ENCODE measurements at regions not wholly inside any gene's neighbourhood (a gene's known extent, or its start where the extent isn't known, plus 50 kb on each side); places are given as distances from the start of the nearest gene placed in this dataset.

GRCh38 chr16:87195161-87195560 lies 122.0 kb downstream of the C16orf95 start:
- DNase-seq (ENCODE audit: low read depth in 6 of 9, low spot score in 9 of 9), result no peak
- Histone ChIP-seq H3K9me3 (ENCODE audit: control insufficient read depth in 2 of 2, insufficient read depth in 1 of 2, low read length in 1 of 2) (no peaks in the 10 kb centered on the region), H3K4me3 (ENCODE audit: low read length in 2 of 2) (no peak overlapping the region), H3K4me1 (ENCODE audit: control insufficient read depth in 2 of 2, insufficient read depth in 2 of 2, low read length in 2 of 2) (no peaks in the 10 kb centered on the region), H3K27me3 (ENCODE audit: control insufficient read depth in 2 of 2, insufficient read depth in 1 of 2, low read length in 1 of 2) (no peaks in the 10 kb centered on the region), H3K27ac (ENCODE audit: low read depth in 1 of 2, low read length in 1 of 2) (no peak overlapping the region), H3K36me3 (ENCODE audit: control insufficient read depth in 2 of 2, insufficient read depth in 2 of 2, low read length in 1 of 2) (no peaks in the 10 kb centered on the region)
- 84% methylated on average over 6 of the region's 6 CpGs for WGBS

GRCh38 chr16:87196231-87196630 lies 121.0 kb downstream of the C16orf95 start:
- 92% methylated on average over 11 of the region's 11 CpGs for WGBS
- Histone ChIP-seq H3K27me3 (ENCODE audit: control insufficient read depth in 2 of 2, insufficient read depth in 1 of 2, low read length in 1 of 2) (no peaks in the 10 kb centered on the region), H3K4me3 (ENCODE audit: low read length in 2 of 2) (no peak overlapping the region), H3K9me3 (ENCODE audit: control insufficient read depth in 2 of 2, insufficient read depth in 1 of 2, low read length in 1 of 2) (no peaks in the 10 kb centered on the region), H3K27ac (ENCODE audit: low read depth in 1 of 2, low read length in 1 of 2) (no peak overlapping the region), H3K36me3 (ENCODE audit: control insufficient read depth in 2 of 2, insufficient read depth in 2 of 2, low read length in 1 of 2) (no peaks in the 10 kb centered on the region), H3K4me1 (ENCODE audit: control insufficient read depth in 2 of 2, insufficient read depth in 2 of 2, low read length in 2 of 2) (no peaks in the 10 kb centered on the region)
- no peak for DNase-seq (ENCODE audit: low read depth in 6 of 9, low spot score in 9 of 9)

- 24% methylated on average over 2 of the region's 2 CpGs for WGBS
- H3K36me3 ChIP-seq (ENCODE audit: control insufficient read depth in 2 of 2, insufficient read depth in 2 of 2, low read length in 1 of 2), result no peaks in the 10 kb centered on the region
- no peak overlapping the region for H3K4me3 ChIP-seq (ENCODE audit: low read length in 2 of 2)
- no peaks in the 10 kb centered on the region for H3K4me1 ChIP-seq (ENCODE audit: control insufficient read depth in 2 of 2, insufficient read depth in 2 of 2, low read length in 2 of 2)
- no peak overlapping the region for H3K27ac ChIP-seq (ENCODE audit: low read depth in 1 of 2, low read length in 1 of 2)
- H3K27me3 ChIP-seq (ENCODE audit: control insufficient read depth in 2 of 2, insufficient read depth in 1 of 2, low read length in 1 of 2), result no peaks in the 10 kb centered on the region
- H3K9me3 ChIP-seq (ENCODE audit: control insufficient read depth in 2 of 2, insufficient read depth in 1 of 2, low read length in 1 of 2), result no peaks in the 10 kb centered on the region
- no peak for DNase-seq (ENCODE audit: low read depth in 6 of 9, low spot score in 9 of 9)
These were observed 120.5 kb downstream of the C16orf95 start for GRCh38 chr16:87196661-87197060.

GRCh38 chr16:87198328-87198832 lies 118.8 kb downstream of the C16orf95 start:
- H3K4me3 ChIP-seq (ENCODE audit: low read length in 2 of 2), result no peak overlapping the region
- H3K36me3 ChIP-seq (ENCODE audit: control insufficient read depth in 2 of 2, insufficient read depth in 2 of 2, low read length in 1 of 2), result no peaks in the 10 kb centered on the region
- no peak overlapping the region for H3K27ac ChIP-seq (ENCODE audit: low read depth in 1 of 2, low read length in 1 of 2)
- 89% methylated on average over 8 of the region's 8 CpGs for WGBS
- H3K9me3 ChIP-seq (ENCODE audit: control insufficient read depth in 2 of 2, insufficient read depth in 1 of 2, low read length in 1 of 2), result no peaks in the 10 kb centered on the region
- DNase-seq (ENCODE audit: low read depth in 6 of 9, low spot score in 9 of 9), result no peak
- H3K4me1 ChIP-seq (ENCODE audit: control insufficient read depth in 2 of 2, insufficient read depth in 2 of 2, low read length in 2 of 2), result peaks cover 0 to 2% of the 10 kb centered on the region in 2 donors
- no peaks in the 10 kb centered on the region for H3K27me3 ChIP-seq (ENCODE audit: control insufficient read depth in 2 of 2, insufficient read depth in 1 of 2, low read length in 1 of 2)

- Histone ChIP-seq H3K4me1 (ENCODE audit: control insufficient read depth in 2 of 2, insufficient read depth in 2 of 2, low read length in 2 of 2) (peaks cover 0 to 2% of the 10 kb centered on the region in 2 donors), H3K27me3 (ENCODE audit: control insufficient read depth in 2 of 2, insufficient read depth in 1 of 2, low read length in 1 of 2) (no peaks in the 10 kb centered on the region), H3K9me3 (ENCODE audit: control insufficient read depth in 2 of 2, insufficient read depth in 1 of 2, low read length in 1 of 2) (no peaks in the 10 kb centered on the region), H3K4me3 (ENCODE audit: low read length in 2 of 2) (no peak overlapping the region), H3K36me3 (ENCODE audit: control insufficient read depth in 2 of 2, insufficient read depth in 2 of 2, low read length in 1 of 2) (no peaks in the 10 kb centered on the region), H3K27ac (ENCODE audit: low read depth in 1 of 2, low read length in 1 of 2) (no peak overlapping the region)
- no peak for DNase-seq (ENCODE audit: low read depth in 6 of 9, low spot score in 9 of 9)
- 93% methylated on average over 8 of the region's 8 CpGs for WGBS
These were observed 118.3 kb downstream of the C16orf95 start for GRCh38 chr16:87198881-87199280.

- Histone ChIP-seq H3K4me1 (ENCODE audit: control insufficient read depth in 2 of 2, insufficient read depth in 2 of 2, low read length in 2 of 2) (peaks cover 0 to 2% of the 10 kb centered on the region in 2 donors), H3K27me3 (ENCODE audit: control insufficient read depth in 2 of 2, insufficient read depth in 1 of 2, low read length in 1 of 2) (no peaks in the 10 kb centered on the region), H3K4me3 (ENCODE audit: low read length in 2 of 2) (no peak overlapping the region), H3K36me3 (ENCODE audit: control insufficient read depth in 2 of 2, insufficient read depth in 2 of 2, low read length in 1 of 2) (no peaks in the 10 kb centered on the region), H3K27ac (ENCODE audit: low read depth in 1 of 2, low read length in 1 of 2) (no peak overlapping the region), H3K9me3 (ENCODE audit: control insufficient read depth in 2 of 2, insufficient read depth in 1 of 2, low read length in 1 of 2) (no peaks in the 10 kb centered on the region)
- no peak for DNase-seq (ENCODE audit: low read depth in 6 of 9, low spot score in 9 of 9)
- 68% methylated on average over 3 of the region's 3 CpGs for WGBS
These were observed 117.8 kb downstream of the C16orf95 start for GRCh38 chr16:87199379-87199778.

- Histone ChIP-seq H3K27ac (ENCODE audit: low read depth in 1 of 2, low read length in 1 of 2) (no peak overlapping the region), H3K9me3 (ENCODE audit: control insufficient read depth in 2 of 2, insufficient read depth in 1 of 2, low read length in 1 of 2) (no peaks in the 10 kb centered on the region), H3K4me1 (ENCODE audit: control insufficient read depth in 2 of 2, insufficient read depth in 2 of 2, low read length in 2 of 2) (peaks cover 0 to 2% of the 10 kb centered on the region in 2 donors), H3K36me3 (ENCODE audit: control insufficient read depth in 2 of 2, insufficient read depth in 2 of 2, low read length in 1 of 2) (no peaks in the 10 kb centered on the region), H3K4me3 (ENCODE audit: low read length in 2 of 2) (no peak overlapping the region), H3K27me3 (ENCODE audit: control insufficient read depth in 2 of 2, insufficient read depth in 1 of 2, low read length in 1 of 2) (no peaks in the 10 kb centered on the region)
- no peak for DNase-seq (ENCODE audit: low read depth in 6 of 9, low spot score in 9 of 9)
- 90% methylated on average over 7 of the region's 7 CpGs for whole genome bisulfite sequencing
These were observed 117.3 kb downstream of the C16orf95 start for GRCh38 chr16:87199901-87200300.

- Histone ChIP-seq H3K27ac (ENCODE audit: low read depth in 1 of 2, low read length in 1 of 2) (no peak overlapping the region), H3K27me3 (ENCODE audit: control insufficient read depth in 2 of 2, insufficient read depth in 1 of 2, low read length in 1 of 2) (no peaks in the 10 kb centered on the region), H3K36me3 (ENCODE audit: control insufficient read depth in 2 of 2, insufficient read depth in 2 of 2, low read length in 1 of 2) (no peaks in the 10 kb centered on the region), H3K4me1 (ENCODE audit: control insufficient read depth in 2 of 2, insufficient read depth in 2 of 2, low read length in 2 of 2) (peaks cover 0 to 2% of the 10 kb centered on the region in 2 donors), H3K9me3 (ENCODE audit: control insufficient read depth in 2 of 2, insufficient read depth in 1 of 2, low read length in 1 of 2) (no peaks in the 10 kb centered on the region), H3K4me3 (ENCODE audit: low read length in 2 of 2) (no peak overlapping the region)
- no peak for DNase-seq (ENCODE audit: low read depth in 6 of 9, low spot score in 9 of 9)
- WGBS, result 91% methylated on average over 3 of the region's 3 CpGs
These were observed 116.6 kb downstream of the C16orf95 start for GRCh38 chr16:87200637-87201036.

- WGBS, result 85% methylated on average over 5 of the region's 5 CpGs
- Histone ChIP-seq H3K36me3 (ENCODE audit: control insufficient read depth in 2 of 2, insufficient read depth in 2 of 2, low read length in 1 of 2) (no peaks in the 10 kb centered on the region), H3K27me3 (ENCODE audit: control insufficient read depth in 2 of 2, insufficient read depth in 1 of 2, low read length in 1 of 2) (no peaks in the 10 kb centered on the region), H3K27ac (ENCODE audit: low read depth in 1 of 2, low read length in 1 of 2) (no peak overlapping the region), H3K9me3 (ENCODE audit: control insufficient read depth in 2 of 2, insufficient read depth in 1 of 2, low read length in 1 of 2) (no peaks in the 10 kb centered on the region), H3K4me3 (ENCODE audit: low read length in 2 of 2) (no peak overlapping the region), H3K4me1 (ENCODE audit: control insufficient read depth in 2 of 2, insufficient read depth in 2 of 2, low read length in 2 of 2) (peaks cover 0 to 2% of the 10 kb centered on the region in 2 donors)
- no peak for DNase-seq (ENCODE audit: low read depth in 6 of 9, low spot score in 9 of 9)
These were observed 116.1 kb downstream of the C16orf95 start for GRCh38 chr16:87201052-87201451.

GRCh38 chr16:87201790-87202189 lies 115.4 kb downstream of the C16orf95 start:
- Histone ChIP-seq H3K36me3 (ENCODE audit: control insufficient read depth in 2 of 2, insufficient read depth in 2 of 2, low read length in 1 of 2) (no peaks in the 10 kb centered on the region), H3K4me1 (ENCODE audit: control insufficient read depth in 2 of 2, insufficient read depth in 2 of 2, low read length in 2 of 2) (peaks cover 0 to 2% of the 10 kb centered on the region in 2 donors), H3K4me3 (ENCODE audit: low read length in 2 of 2) (no peak overlapping the region), H3K27ac (ENCODE audit: low read depth in 1 of 2, low read length in 1 of 2) (no peak overlapping the region), H3K27me3 (ENCODE audit: control insufficient read depth in 2 of 2, insufficient read depth in 1 of 2, low read length in 1 of 2) (no peaks in the 10 kb centered on the region), H3K9me3 (ENCODE audit: control insufficient read depth in 2 of 2, insufficient read depth in 1 of 2, low read length in 1 of 2) (no peaks in the 10 kb centered on the region)
- DNase-seq (ENCODE audit: low read depth in 6 of 9, low spot score in 9 of 9), result no peak
- WGBS, result over 99% methylated on average over 2 of the region's 2 CpGs

All from thymus (tissue), 11 donors.